Heart left ventricle (tissue), 16 donors: ENCODE measurements at regions not wholly inside any gene's neighbourhood (a gene's known extent, or its start where the extent isn't known, plus 50 kb on each side); places are given as distances from the start of the nearest gene placed in this dataset.

Experiments
- ATAC-seq, 4 donors: fragments of 200-7000 bp; cut with Tn5 transposase; one replicate each; pipeline ENCODE4 v1.9.1; 2020 to 2022; ENCODE audit warnings: moderate library complexity in 4 of 4, mild to moderate bottlenecking in 3 of 4, moderate number of reproducible peaks in 1 of 4
- DNase-seq, 5 donors: peaks; one replicate each; pipeline ENCODE4 v3.0.0-alpha.2; 2020
- H3K27ac ChIP-seq, 12 donors: fragments of 200-600 bp; sonication (generic) in 4 of 12; one replicate each; pipeline versions ENCODE4 v1.5.0 to v1.8.0; 2016 to 2022; ENCODE audit warnings: mild to moderate bottlenecking in 2 of 12
- H3K27me3 ChIP-seq, 9 donors: fragments of 200-600 bp; sonication (generic) in 2 of 9; one replicate each; pipeline versions ENCODE4 v1.5.1 to v1.8.0; 2016 to 2022; ENCODE audit warnings: mild to moderate bottlenecking in 3 of 9
- H3K36me3 ChIP-seq, 9 donors: fragments of 200-600 bp; sonication (generic) in 2 of 9; one replicate each; pipeline versions ENCODE4 v1.5.0 to v1.8.0; 2018 to 2022; ENCODE audit warnings: mild to moderate bottlenecking in 2 of 9
- H3K4me1 ChIP-seq, 12 donors: fragments of 200-600 bp; sonication (generic) in 4 of 12; one replicate each; pipeline versions ENCODE4 v1.5.0 to v1.8.0; 2016 to 2022; ENCODE audit warnings: mild to moderate bottlenecking in 3 of 12
- H3K4me3 ChIP-seq, 12 donors: fragments of 200-600 bp; sonication (generic) in 4 of 12; one replicate each; pipeline versions ENCODE4 v1.5.0 to v1.8.0; 2017 to 2022; ENCODE audit warnings: mild to moderate bottlenecking in 9 of 12, moderate library complexity in 4 of 12
- H3K9me3 ChIP-seq, 12 donors: fragments of 200-600 bp; sonication (generic) in 4 of 12; one replicate each; pipeline versions ENCODE4 v1.5.0 to v1.8.0; 2016 to 2022; ENCODE audit warnings: mild to moderate bottlenecking in 1 of 12
- CTCF ChIP-seq, 12 donors: fragments of 200-600 bp; sonication (generic) in 4 of 12; IDR thresholded peaks; one replicate each; pipeline versions ENCODE4 v1.5.0 to v1.8.0; 2018 to 2022; ENCODE audit warnings: antibody characterized with exemption in 12 of 12, mild to moderate bottlenecking in 5 of 12
- POLR2A ChIP-seq, 2 donors: fragments of 450-650 bp; IDR thresholded peaks; one replicate each; pipeline ENCODE4 v1.6.1; 2017; ENCODE audit warnings: antibody characterized with exemption in 2 of 2, mild to moderate bottlenecking in 2 of 2, moderate library complexity in 2 of 2
- WGBS, 4 donors: extraction: QIAGEN DNeasy Blood & Tissue Kit in 2 of 4; methylation state at CpG; one replicate each; pipeline versions ENCODE4 v1.1.5 to v1.1.7; 2013 to 2018; 5-methylcytosine and 5-hydroxymethylcytosine counted together
- intact Hi-C, 10 donors: fragments of 100-400 bp; cut with DNase I; formaldehyde crosslinking; loops; one replicate each; pipeline versions ENCODE4 v1.11.1 to v1.14.2; 2022
- donor health status: ischemic (EF 13 %, LVEDD 7.1; RV severe dilation, severe dysfunction).
- donor health status: healthy with polysubstance abuse.
- donor health status: DM: no; HTN: yes; CAD: no.
- donor health status: DM: no; HTN: no; CAD: no.
- donor health status: ischemic (EF 25% LVEDD 6.9; RV normal size, moderate dysfunction).
- donor health status: ischemic (EF 25% LVEDD 5.7; RV mildly dilated, moderate dysfunction).
- donor health status: healthy.
- donor health status: DM: yes; HTN: yes; CAD: no.
- donor health status: ischemic (EF 35%, LVEDD 5.7; RV mildly dilated, moderate dysfunction).
- donor health status: nonischemic (EF 11% LVEDD 7.7; RV severe dilation, severe dysfunction).
- donor health status: DM: yes; HTN: yes; CAD: no.
- donor health status: PGD.
- donor health status: ischemic (EF 29% LVEDD 5.4; RV normal size, mild dysfunction).
- donor health status: nonischemic (EF 23%, LVEDD 6.1; RV moderate dilation, normal function).

DNA sequence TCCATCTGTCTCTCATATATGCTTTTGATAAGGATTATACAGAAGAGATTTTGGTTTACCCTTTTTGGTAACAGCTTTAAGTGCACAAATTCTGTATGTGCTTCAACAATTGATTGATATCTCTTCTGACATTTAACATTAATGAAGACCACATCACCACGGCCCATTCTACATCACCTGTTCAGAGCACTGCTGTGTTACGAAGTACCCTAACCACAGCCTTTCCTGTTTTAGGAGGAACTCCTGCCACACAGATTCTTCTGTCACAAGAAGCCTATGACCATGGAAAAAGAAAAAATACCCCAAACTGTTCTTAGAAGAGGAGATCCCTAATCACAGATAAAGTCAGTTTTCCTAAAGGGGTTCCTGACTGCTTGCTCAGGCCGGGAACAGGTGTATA lies 170.1 kb downstream of the NSUN3 start:
- ATAC-seq = no peak
- TF ChIP-seq POLR2A (IDR thresholded peaks at IDR 0.05) = no peak
- TF ChIP-seq CTCF (IDR thresholded peaks at IDR 0.05) = no peak
- WGBS, 4 donors = 75 to 82% (median 79%) methylated on average over 3 of the region's 3 CpGs
- Histone ChIP-seq H3K27me3 (no peaks in the 10 kb centered on the region), H3K4me3 (no peak overlapping the region), H3K9me3 (peaks cover 0 to 8% (median 0%) of the 10 kb centered on the region in 12 donors), H3K36me3 (no peaks in the 10 kb centered on the region), H3K27ac (no peak overlapping the region), H3K4me1 (no peaks in the 10 kb centered on the region)
- intact Hi-C loops = no loop called here
- no peak for DNase-seq

- ATAC-seq = no peak
- WGBS, 4 donors = 19 to 23% (median 21%) methylated on average over 4 of the region's 4 CpGs
- intact Hi-C loops = no loop called here
Measured at GRCh38 chr3:94234177-94234788, 171.4 kb downstream of the NSUN3 start.

GRCh38 chr3:94241986-94242385 lies 179.1 kb downstream of the NSUN3 start:
- Histone ChIP-seq H3K27ac (no peak overlapping the region), H3K27me3 (no peaks in the 10 kb centered on the region), H3K9me3 (no peaks in the 10 kb centered on the region), H3K36me3 (no peaks in the 10 kb centered on the region), H3K4me3 (no peak overlapping the region), H3K4me1 (no peaks in the 10 kb centered on the region)
- DNase-seq = no peak
- 55 to 59% (median 58%) methylated on average over 3 of the region's 3 CpGs for WGBS, 4 donors
- intact Hi-C loops = loop anchor here in 1 of 10 donors (10.0 kb wide), 1 partner anchor 473 kb away; no protein-coding TSS in a partner anchor
- TF ChIP-seq CTCF (IDR thresholded peaks at IDR 0.05) (no peak), POLR2A (IDR thresholded peaks at IDR 0.05) (no peak)
- ATAC-seq = no peak

More at GRCh38 chr3:94234177-94234788, 171.4 kb downstream of the NSUN3 start:
- Histone ChIP-seq H3K27ac (no peak overlapping the region), H3K27me3 (no peaks in the 10 kb centered on the region), H3K36me3 (no peaks in the 10 kb centered on the region), H3K4me1 (no peaks in the 10 kb centered on the region), H3K4me3 (no peak overlapping the region), H3K9me3 (peaks cover 0 to 8% (median 0%) of the 10 kb centered on the region in 12 donors)
- no peak for DNase-seq
- TF ChIP-seq CTCF (IDR thresholded peaks at IDR 0.05) (peak; percentile 17 to 59 (median 44)), POLR2A (IDR thresholded peaks at IDR 0.05) (no peak)

DNA sequence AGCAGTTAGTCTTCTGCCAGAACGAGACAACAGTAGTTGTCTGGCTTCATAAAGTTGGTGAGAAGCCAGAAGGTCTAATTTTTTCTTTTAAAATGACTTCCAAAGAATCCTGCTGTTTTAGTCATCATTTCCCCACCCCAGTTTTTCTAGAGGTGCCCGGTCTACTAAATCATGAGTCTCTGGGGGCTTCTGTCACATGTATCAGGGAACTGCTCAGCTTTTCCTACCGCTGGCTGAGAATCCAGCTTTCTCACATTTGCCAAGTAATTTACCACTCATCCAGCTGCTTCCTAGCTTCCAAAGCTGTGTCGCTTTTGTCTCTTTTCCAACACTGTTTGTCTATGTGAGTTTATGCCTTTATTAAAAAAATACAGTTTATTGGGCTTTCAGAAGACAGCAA lies 183.3 kb downstream of the NSUN3 start:
- Histone ChIP-seq H3K9me3 (no peaks in the 10 kb centered on the region), H3K27ac (no peak overlapping the region), H3K27me3 (peaks cover 0 to 7% (median 0%) of the 10 kb centered on the region in 9 donors), H3K4me1 (no peaks in the 10 kb centered on the region), H3K36me3 (no peaks in the 10 kb centered on the region), H3K4me3 (no peak overlapping the region)
- TF ChIP-seq CTCF (IDR thresholded peaks at IDR 0.05) (no peak), POLR2A (IDR thresholded peaks at IDR 0.05) (no peak)
- DNase-seq (no peak), ATAC-seq (no peak)
- intact Hi-C loops = loop anchor here in 1 of 10 donors (10.0 kb wide), 1 partner anchor 469 kb away; no protein-coding TSS in a partner anchor
- 42 to 57% (median 48%) methylated on average over 4 of the region's 4 CpGs for WGBS, 4 donors
